K562 (cell line): ENCODE measurements at regions not wholly inside any gene's neighbourhood (a gene's known extent, or its start where the extent isn't known, plus 50 kb on each side); places are given as distances from the start of the nearest gene placed in this dataset.

Experiments used
- ATAC-seq: fragments of 200-7000 bp; cut with Tn5 transposase; 3 replicates; pipeline ENCODE4 v1.9.1; 2020; ENCODE audit warnings: moderate library complexity
- BruUV-seq: library from RNA; stranded (reverse); fragments of 400-500 nt; replicated peaks from 2 replicates; lab custom pipeline; 2021; lab: Mats Ljungman, UMichigan
- CTCF ChIA-PET: fragments of 300-600 bp; formaldehyde crosslinking; extraction: SDS; loops from one replicate; lab custom pipeline; 2021; ENCODE audit warnings: low intra/inter-chr PET ratio; lab: Yijun Ruan, JAX
- POLR2A ChIA-PET: fragments of 300-600, 350-650 bp; sonication (Branson Sonifier 250); formaldehyde crosslinking; extraction: SDS; loops from one replicate; lab custom pipeline; 2021; ENCODE audit warnings: antibody characterized with exemption, inconsistent platforms; lab: Yijun Ruan, JAX
- DNase-seq, 4 experiments: peaks; one replicate each; pipeline versions ENCODE4 v3.0.0 to v3.0.0-alpha.2; 2011 to 2018; ENCODE audit warnings: low spot score in 3 of 4, mixed read lengths in 3 of 4; ENCODE audit errors: extremely low read depth in 1 of 4
- FAIRE-seq: peaks from 2 replicates; lab custom pipeline; 2011; peaks lifted over from hg19 to GRCh38; lab: Jason Lieb, UNC
- H2AFZ ChIP-seq: 2 replicates; pipeline ENCODE4 v1.6.0; 2011; ENCODE audit warnings: low read depth, low read length, control low read depth, inconsistent platforms
- H3K27ac ChIP-seq: fragments of 200-600 bp; 3 replicates; pipeline ENCODE4 v1.8.0; 2011; ENCODE audit warnings: low read depth, mild to moderate bottlenecking, control low read depth, inconsistent platforms, low read length, moderate library complexity, mixed read lengths; ENCODE audit errors: extremely low read depth
- H3K27me3 ChIP-seq, 2 experiments: fragments of 300-600 bp in 1 of 2; 2 replicates in 1 of 2; 3 replicates in 1 of 2; pipeline versions ENCODE4 v1.6.0 to v1.8.0; 2011; ENCODE audit warnings: inconsistent platforms in 2 of 2, low read length in 2 of 2, mild to moderate bottlenecking in 1 of 2, mixed read lengths in 1 of 2, moderate library complexity in 1 of 2; ENCODE audit not compliant: control insufficient read depth in 2 of 2, insufficient read depth in 2 of 2
- H3K36me3 ChIP-seq: fragments of 300-600 bp; 3 replicates; pipeline ENCODE4 v1.8.0; 2011; ENCODE audit warnings: mild to moderate bottlenecking, low read length, inconsistent platforms; ENCODE audit not compliant: control insufficient read depth, insufficient read depth
- H3K4me1 ChIP-seq, 2 experiments: fragments of 200-600 bp in 1 of 2; replicated peaks in 1 of 2; 2 replicates in 1 of 2; 3 replicates in 1 of 2; pipeline versions ENCODE4 v1.5.1 to v1.8.0; 2011; ENCODE audit warnings: inconsistent platforms in 2 of 2, low read length in 2 of 2, mild to moderate bottlenecking in 1 of 2, mixed read lengths in 1 of 2, moderate library complexity in 1 of 2; ENCODE audit not compliant: control insufficient read depth in 2 of 2, insufficient read depth in 2 of 2
- H3K4me2 ChIP-seq: 2 replicates; pipeline ENCODE4 v1.6.1; 2011; ENCODE audit warnings: low read length, control low read depth, inconsistent platforms, mixed read lengths; ENCODE audit not compliant: insufficient read depth
- H3K4me3 ChIP-seq: fragments of 200-600 bp; sonication (generic), shearing (Covaris generic); 2 replicates; pipeline ENCODE4 v1.5.1; 2016; ENCODE audit warnings: control low read depth, inconsistent platforms
- H3K79me2 ChIP-seq: fragments of 200-600 bp; 3 replicates; pipeline ENCODE4 v1.8.0; 2011; ENCODE audit warnings: low read length, inconsistent platforms; ENCODE audit not compliant: control insufficient read depth, insufficient read depth
- H3K9ac ChIP-seq, 2 experiments: 2 replicates each; pipeline versions ENCODE4 v1.6.0 to v1.6.1; 2011; ENCODE audit warnings: low read depth in 2 of 2, low read length in 2 of 2, control low read depth in 1 of 2, inconsistent platforms in 1 of 2, mild to moderate bottlenecking in 1 of 2, mixed read lengths in 1 of 2; ENCODE audit not compliant: insufficient read depth in 1 of 2
- H3K9me1 ChIP-seq: one replicate; pipeline ENCODE4 v1.6.0; 2011; ENCODE audit warnings: inconsistent platforms, mild to moderate bottlenecking, low read length, moderate library complexity; ENCODE audit not compliant: control insufficient read depth, insufficient read depth
- H3K9me3 ChIP-seq: replicated peaks from 2 replicates; pipeline ENCODE4 v1.5.1; 2011; ENCODE audit warnings: low read depth, low read length, inconsistent platforms; ENCODE audit not compliant: control insufficient read depth, insufficient read depth
- H4K20me1 ChIP-seq: replicated peaks from 2 replicates; pipeline ENCODE4 v1.6.1; 2011; ENCODE audit warnings: low read length, inconsistent platforms, mixed read lengths; ENCODE audit not compliant: control insufficient read depth, insufficient read depth
- ATF1 ChIP-seq, 2 experiments: fragments of 450-650 bp in 1 of 2; IDR thresholded peaks; 2 replicates each; pipeline ENCODE4 v1.6.1; 2016; ENCODE audit warnings: missing compliant biosample characterization in 1 of 2, missing genetic modification characterization in 1 of 2
- DMBX1 ChIP-seq: fragments of 250-450 bp; sonication (Bioruptor Pico); IDR thresholded peaks from 2 replicates; pipeline ENCODE4 v1.8.0; 2022; ENCODE audit warnings: inconsistent platforms, mild to moderate bottlenecking, moderate library complexity, borderline replicate concordance
- DNMT1 ChIP-seq: fragments of 450-650 bp; IDR thresholded peaks from 2 replicates; pipeline ENCODE4 v1.6.1; 2016; ENCODE audit warnings: antibody characterized with exemption, mild to moderate bottlenecking
- ILF3 ChIP-seq: fragments of 450-650 bp; IDR thresholded peaks from 2 replicates; pipeline ENCODE4 v1.6.1; 2018; ENCODE audit warnings: antibody characterized with exemption, mild to moderate bottlenecking, moderate library complexity, borderline replicate concordance
- KLF1 ChIP-seq: fragments of 450-650 bp; IDR thresholded peaks from 2 replicates; pipeline ENCODE4 v1.6.1; 2016; ENCODE audit warnings: missing genetic modification characterization, missing compliant biosample characterization
- KLF16 ChIP-seq: IDR thresholded peaks from 2 replicates; pipeline ENCODE4 v1.6.1; 2016; ENCODE audit warnings: antibody characterized with exemption
- NCOA1 ChIP-seq: fragments of 450-650 bp; IDR thresholded peaks from 2 replicates; pipeline ENCODE4 v1.6.1; 2016; ENCODE audit warnings: low read depth
- RBBP5 ChIP-seq: fragments of 200-600 bp; sonication (generic); IDR thresholded peaks from 2 replicates; pipeline ENCODE4 v1.6.1; 2012; ENCODE audit warnings: borderline replicate concordance, mild to moderate bottlenecking, low read length, control low read depth, inconsistent platforms; ENCODE audit not compliant: insufficient read depth, poor library complexity, severe bottlenecking
- RCOR1 ChIP-seq, 2 experiments: IDR thresholded peaks; 2 replicates each; pipeline ENCODE4 v1.6.1; 2012; ENCODE audit warnings: low read depth in 2 of 2, low read length in 2 of 2, borderline replicate concordance in 1 of 2, improper control_type of control experiment in 1 of 2
- STAT5B ChIP-seq: fragments of 250-450 bp; sonication (Bioruptor Pico); IDR thresholded peaks from 2 replicates; pipeline ENCODE4 v1.8.0; 2021; ENCODE audit warnings: mild to moderate bottlenecking, inconsistent platforms
- TEAD1 ChIP-seq, 2 experiments: fragments of 450-650 bp in 1 of 2; sonication (generic) in 1 of 2; formaldehyde crosslinking; IDR thresholded peaks; 2 replicates each; pipeline versions ENCODE4 v1.4.0 to v1.8.0; 2020 to 2022; ENCODE audit warnings: mild to moderate bottlenecking in 2 of 2, missing genetic modification reagents in 1 of 2
- ZBTB1 ChIP-seq: sonication (generic); formaldehyde crosslinking; IDR thresholded peaks from 2 replicates; pipeline ENCODE4 v1.8.1; 2023; ENCODE audit warnings: missing genetic modification reagents, low read depth, mild to moderate bottlenecking, borderline replicate concordance
- ZKSCAN8 ChIP-seq: fragments of 200-800 bp; sonication (Bioruptor generic); IDR thresholded peaks from 2 replicates; pipeline ENCODE4 v1.6.1; 2016; ENCODE audit warnings: missing genetic modification characterization, missing compliant biosample characterization
- ZNF12 ChIP-seq: sonication (generic); formaldehyde crosslinking; IDR thresholded peaks from 2 replicates; pipeline ENCODE4 v1.4.0; 2020; ENCODE audit warnings: mild to moderate bottlenecking, missing genetic modification reagents
- ZNF165 ChIP-seq: fragments of 250-450 bp; sonication (Bioruptor Pico); IDR thresholded peaks from 2 replicates; pipeline ENCODE4 v1.4.0; 2020; ENCODE audit warnings: borderline replicate concordance
- WGBS: fragments of 100-300 bp; shearing (Covaris generic); methylation state at CpG from one replicate; pipeline ENCODE4 v1.1.6; 2016; ENCODE audit warnings: low coverage, mixed read lengths; ENCODE audit not compliant: insufficient coverage; ENCODE audit errors: missing lambda C conversion rate; 5-methylcytosine and 5-hydroxymethylcytosine counted together
- in situ Hi-C: fragments of 300-500 bp; cut with MboI; formaldehyde crosslinking; loops from 4 replicates; pipeline ENCODE4 v1.15.0; 2018; ENCODE audit warnings: inconsistent platforms, mixed read lengths
- intact Hi-C: fragments of 100-400 bp; cut with micrococcal nuclease; formaldehyde crosslinking; loops from 2 replicates; pipeline ENCODE4 v1.14.2; 2022
- TF ChIP-seq, protein P1 (sequence below): fragments of 450-650 bp; IDR thresholded peaks from 2 replicates; pipeline ENCODE4 v1.6.1; 2016; ENCODE audit warnings: mild to moderate bottlenecking

DNA sequence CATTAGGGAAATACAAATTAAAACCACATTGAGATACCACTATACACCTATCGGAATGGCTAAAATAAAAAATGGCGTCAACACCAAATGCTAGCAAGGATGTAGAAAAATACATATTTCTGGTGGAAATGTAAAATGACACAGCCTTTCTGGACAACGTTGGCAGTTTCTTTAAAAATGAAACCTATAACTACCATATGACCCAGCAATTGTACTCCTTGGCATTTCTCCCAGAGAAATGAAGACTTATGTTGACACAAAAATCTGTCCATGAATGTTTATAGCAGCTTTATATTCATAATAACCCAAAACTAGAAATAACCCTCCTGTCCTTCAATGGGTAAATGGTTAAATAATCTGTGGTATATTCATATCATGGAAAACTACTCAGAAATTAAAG lies 188.7 kb upstream of the RAD23B start:
- no peak for DNase-seq
- Histone ChIP-seq H3K4me2 (no peak overlapping the region), H3K27ac (no peak overlapping the region), H3K27me3 (no peaks in the 10 kb centered on the region), H3K36me3 (no peaks in the 10 kb centered on the region), H3K4me1 (no peaks in the 10 kb centered on the region), H3K4me3 (no peak overlapping the region), H2AFZ (no peak overlapping the region), H3K79me2 (no peaks in the 10 kb centered on the region), H3K9me3 (no peaks in the 10 kb centered on the region), H4K20me1 (no peaks in the 10 kb centered on the region), H3K9me1 (no peaks in the 10 kb centered on the region), H3K9ac (no peak overlapping the region)
- TF ChIP-seq RBBP5 (no peak), NCOA1 (no peak)
- ChIA-PET CTCF (no interaction called here), POLR2A (no interaction called here)
- intact Hi-C loops (no loop called here), in situ Hi-C loops (no loop called here)
- WGBS = 2% methylated on average over 3 of the region's 3 CpGs
- no TSS peak for BruUV-seq
- FAIRE-seq = no peak
- ATAC-seq = no peak

GRCh38 chr9:107100591-107100990 lies 182.5 kb upstream of the RAD23B start:
- H3K9me1 ChIP-seq = no peaks in the 10 kb centered on the region
- H2AFZ ChIP-seq = no peak overlapping the region
- ATAC-seq = no peak
- no peaks in the 10 kb centered on the region for H3K27me3 ChIP-seq
- H3K9me3 ChIP-seq = no peaks in the 10 kb centered on the region
- no peaks in the 10 kb centered on the region for H3K36me3 ChIP-seq
- no TSS peak for BruUV-seq
- H3K4me3 ChIP-seq = no peak overlapping the region
- intact Hi-C loops (no loop called here), in situ Hi-C loops (no loop called here)
- no peaks in the 10 kb centered on the region for H3K79me2 ChIP-seq
- POLR2A ChIA-PET = no interaction called here
- no peak overlapping the region for H3K27ac ChIP-seq
- no peak for DNase-seq
- no peak overlapping the region for H3K9ac ChIP-seq
- H3K4me2 ChIP-seq = no peak overlapping the region
- 0% methylated on average over 7 of the region's 7 CpGs for WGBS
- no peak for FAIRE-seq
- no peaks in the 10 kb centered on the region for H4K20me1 ChIP-seq
- no peaks in the 10 kb centered on the region for H3K4me1 ChIP-seq
- CTCF ChIA-PET = interaction anchor here (0.7 kb wide), 1 partner anchor 49 kb away, joined by 8 read pairs; no protein-coding TSS in a partner anchor
- TF ChIP-seq STAT5B (CRISPR knock-in tag) (no peak), RCOR1 (IDR thresholded peaks at IDR 0.05; ENCODE audit: borderline replicate concordance in 1 of 2, low read depth in 2 of 2, low read length in 2 of 2) (no peak), ZBTB1 (CRISPR knock-in tag) (no peak), ZNF12 (no peak), ZKSCAN8 (CRISPR knock-in tag) (no peak), ZNF165 (no peak), ILF3 (no peak), KLF16 (no peak), DMBX1 (CRISPR knock-in tag) (no peak), KLF1 (no peak), TEAD1 (CRISPR knock-in tag; IDR thresholded peaks at IDR 0.05) (no peak), ATF1 (CRISPR knock-in tag; IDR thresholded peaks at IDR 0.05) (no peak), ATF1 (tag; IDR thresholded peaks at IDR 0.05) (no peak), DNMT1 (no peak)
- TF ChIP-seq, protein P1, sequence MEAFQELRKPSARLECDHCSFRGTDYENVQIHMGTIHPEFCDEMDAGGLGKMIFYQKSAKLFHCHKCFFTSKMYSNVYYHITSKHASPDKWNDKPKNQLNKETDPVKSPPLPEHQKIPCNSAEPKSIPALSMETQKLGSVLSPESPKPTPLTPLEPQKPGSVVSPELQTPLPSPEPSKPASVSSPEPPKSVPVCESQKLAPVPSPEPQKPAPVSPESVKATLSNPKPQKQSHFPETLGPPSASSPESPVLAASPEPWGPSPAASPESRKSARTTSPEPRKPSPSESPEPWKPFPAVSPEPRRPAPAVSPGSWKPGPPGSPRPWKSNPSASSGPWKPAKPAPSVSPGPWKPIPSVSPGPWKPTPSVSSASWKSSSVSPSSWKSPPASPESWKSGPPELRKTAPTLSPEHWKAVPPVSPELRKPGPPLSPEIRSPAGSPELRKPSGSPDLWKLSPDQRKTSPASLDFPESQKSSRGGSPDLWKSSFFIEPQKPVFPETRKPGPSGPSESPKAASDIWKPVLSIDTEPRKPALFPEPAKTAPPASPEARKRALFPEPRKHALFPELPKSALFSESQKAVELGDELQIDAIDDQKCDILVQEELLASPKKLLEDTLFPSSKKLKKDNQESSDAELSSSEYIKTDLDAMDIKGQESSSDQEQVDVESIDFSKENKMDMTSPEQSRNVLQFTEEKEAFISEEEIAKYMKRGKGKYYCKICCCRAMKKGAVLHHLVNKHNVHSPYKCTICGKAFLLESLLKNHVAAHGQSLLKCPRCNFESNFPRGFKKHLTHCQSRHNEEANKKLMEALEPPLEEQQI = no peak
